Upper lobe of left lung (tissue), 6 donors: ENCODE measurements at regions not wholly inside any gene's neighbourhood (a gene's known extent, or its start where the extent isn't known, plus 50 kb on each side); places are given as distances from the start of the nearest gene placed in this dataset.

Experiments
- ATAC-seq, 2 donors: fragments of 200-7000 bp; cut with Tn5 transposase; one replicate each; pipeline ENCODE4 v1.9.1; 2022; ENCODE audit warnings: mild to moderate bottlenecking in 2 of 2, moderate library complexity in 2 of 2; ENCODE audit not compliant: low FRiP score in 2 of 2
- DNase-seq, 2 donors: peaks; one replicate each; pipeline ENCODE4 v3.0.0-alpha.2; 2019 to 2020
- H3K27ac ChIP-seq, 4 donors: fragments of 200-600 bp; sonication (generic); one replicate each; pipeline ENCODE4 v1.5.1; 2016 to 2019
- H3K27me3 ChIP-seq, 4 donors: fragments of 200-600 bp; sonication (generic); one replicate each; pipeline ENCODE4 v1.5.1; 2017 to 2019
- H3K36me3 ChIP-seq, 4 donors: fragments of 200-600 bp; sonication (generic); one replicate each; pipeline ENCODE4 v1.5.1; 2016 to 2019
- H3K4me1 ChIP-seq, 4 donors: fragments of 200-600 bp; sonication (generic); one replicate each; pipeline ENCODE4 v1.5.1; 2018 to 2019
- H3K4me3 ChIP-seq, 4 donors: fragments of 200-600 bp; sonication (generic); one replicate each; pipeline ENCODE4 v1.5.1; 2017 to 2019; ENCODE audit warnings: mild to moderate bottlenecking in 2 of 4, moderate library complexity in 1 of 4
- H3K9me3 ChIP-seq, 4 donors: fragments of 200-600 bp; sonication (generic); one replicate each; pipeline ENCODE4 v1.5.1; 2018 to 2019
- CTCF ChIP-seq, 6 experiments: fragments of 450-650 bp in 4 of 6; fragments of 200-600 bp in 2 of 6; sonication (generic) in 2 of 6; IDR thresholded peaks; one replicate each; pipeline ENCODE4 v1.5.1; 2016 to 2019; ENCODE audit warnings: antibody characterized with exemption in 6 of 6
- EP300 ChIP-seq, 4 donors: sonication (generic); formaldehyde crosslinking; IDR thresholded peaks; one replicate each; pipeline ENCODE4 v1.5.1; 2017; ENCODE audit warnings: antibody characterized with exemption in 4 of 4, control low read depth in 2 of 4
- POLR2A ChIP-seq, 4 donors: fragments of 450-650 bp; IDR thresholded peaks; one replicate each; pipeline ENCODE4 v1.5.1; 2016 to 2017; ENCODE audit warnings: antibody characterized with exemption in 4 of 4, mild to moderate bottlenecking in 2 of 4
- POLR2AphosphoS5 ChIP-seq, 2 donors: sonication (generic); formaldehyde crosslinking; IDR thresholded peaks; one replicate each; pipeline ENCODE4 v1.5.1; 2017; ENCODE audit warnings: antibody characterized with exemption in 2 of 2
- WGBS, 2 donors: methylation state at CpG; one replicate each; pipeline ENCODE4 v1.1.5; 2017 to 2018; 5-methylcytosine and 5-hydroxymethylcytosine counted together
- donor health status: DM: no; HTN: no; CAD: no; lungs with moderate emphysema.
- donor health status: DM: no; HTN: yes; CAD: no; lungs with severe emphysema.

- DNase-seq (no peak), ATAC-seq (no peak)
- WGBS, 2 donors, result 65% methylated on average over 13 of the region's 13 CpGs
- Histone ChIP-seq H3K4me1 (no peaks in the 10 kb centered on the region), H3K36me3 (no peaks in the 10 kb centered on the region), H3K9me3 (peaks cover 0 to 4% (median 0%) of the 10 kb centered on the region in 4 donors), H3K27ac (no peak overlapping the region), H3K4me3 (no peak overlapping the region), H3K27me3 (no peaks in the 10 kb centered on the region)
- TF ChIP-seq POLR2AphosphoS5 (IDR thresholded peaks at IDR 0.05), result no peak
- TF ChIP-seq EP300 (IDR thresholded peaks at IDR 0.05), result no peak
- no peak for TF ChIP-seq CTCF (IDR thresholded peaks at IDR 0.05)
- TF ChIP-seq POLR2A (IDR thresholded peaks at IDR 0.05), result no peak
Observed at GRCh38 chr18:76771192-76771799, 51.1 kb upstream of the ZNF236 start.

DNA sequence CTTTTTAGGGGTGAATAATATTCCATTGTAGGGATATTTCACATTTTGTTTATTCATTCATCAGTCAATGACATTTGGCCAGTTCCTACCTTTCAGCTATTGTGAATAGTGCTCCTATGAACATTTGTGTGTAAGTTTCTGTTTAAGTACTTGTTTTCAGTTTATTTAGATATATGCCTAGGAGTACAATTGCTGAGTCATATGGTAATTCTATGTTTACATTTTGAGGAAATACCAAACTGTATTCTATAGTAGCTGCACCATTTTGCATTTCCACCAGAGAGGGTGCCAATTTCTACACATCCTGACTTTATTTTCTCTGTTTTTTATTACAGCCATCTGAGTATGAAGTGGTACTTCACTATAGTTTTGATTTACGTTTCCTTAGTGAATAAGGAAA is 54.4 kb upstream of the ZNF236 start:
- H3K4me3 ChIP-seq, result no peak overlapping the region
- no peak overlapping the region for H3K27ac ChIP-seq
- ATAC-seq (no peak), DNase-seq (no peak)
- WGBS, 2 donors, result 68 to 71% methylated on average over 1 of the region's 1 CpG
- peaks cover 0 to 4% (median 0%) of the 10 kb centered on the region in 4 donors for H3K9me3 ChIP-seq
- no peaks in the 10 kb centered on the region for H3K27me3 ChIP-seq
- no peaks in the 10 kb centered on the region for H3K36me3 ChIP-seq
- no peaks in the 10 kb centered on the region for H3K4me1 ChIP-seq
- TF ChIP-seq POLR2A (IDR thresholded peaks at IDR 0.05), result no peak
- no peak for TF ChIP-seq CTCF (IDR thresholded peaks at IDR 0.05)
- no peak for TF ChIP-seq EP300 (IDR thresholded peaks at IDR 0.05)
- no peak for TF ChIP-seq POLR2AphosphoS5 (IDR thresholded peaks at IDR 0.05)

- no peak overlapping the region for H3K27ac ChIP-seq
- H3K4me1 ChIP-seq, result no peaks in the 10 kb centered on the region
- ATAC-seq, result peak in 1 of 2 donors; percentile 37
- DNase-seq, result no peak
- TF ChIP-seq POLR2AphosphoS5 (IDR thresholded peaks at IDR 0.05) (no peak), EP300 (IDR thresholded peaks at IDR 0.05) (no peak), CTCF (IDR thresholded peaks at IDR 0.05) (no peak), POLR2A (IDR thresholded peaks at IDR 0.05) (no peak)
- H3K9me3 ChIP-seq, result peaks cover 0 to 4% (median 0%) of the 10 kb centered on the region in 4 donors
- WGBS, 2 donors, result 88% methylated on average over 7 of the region's 7 CpGs
- no peaks in the 10 kb centered on the region for H3K27me3 ChIP-seq
- no peaks in the 10 kb centered on the region for H3K36me3 ChIP-seq
- H3K4me3 ChIP-seq, result no peak overlapping the region
Observed at GRCh38 chr18:76766429-76766828, 55.9 kb upstream of the ZNF236 start.

DNA sequence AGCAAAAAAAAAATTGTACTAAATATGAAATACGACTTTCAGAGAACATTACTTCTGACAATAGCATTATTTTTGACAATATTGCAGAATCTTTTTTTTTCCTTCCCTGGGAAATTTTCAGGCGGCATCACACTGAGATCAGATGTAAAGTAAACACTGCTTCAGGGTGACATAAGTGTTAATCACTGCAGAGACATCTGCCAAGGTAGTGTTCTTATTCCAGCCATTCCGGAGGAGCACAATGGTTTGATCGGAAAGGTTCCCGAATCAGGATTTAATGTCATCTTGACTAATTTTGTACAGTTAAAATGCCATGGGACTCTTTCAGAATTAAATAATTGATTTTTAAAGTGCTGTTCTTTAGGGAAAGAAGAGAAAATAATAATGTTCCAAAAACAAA is 56.7 kb upstream of the ZNF236 start:
- TF ChIP-seq CTCF (IDR thresholded peaks at IDR 0.05) (no peak), POLR2A (IDR thresholded peaks at IDR 0.05) (no peak), EP300 (IDR thresholded peaks at IDR 0.05) (no peak), POLR2AphosphoS5 (IDR thresholded peaks at IDR 0.05) (no peak)
- WGBS, 2 donors, result 76 to 90% methylated on average over 5 of the region's 5 CpGs

DNA sequence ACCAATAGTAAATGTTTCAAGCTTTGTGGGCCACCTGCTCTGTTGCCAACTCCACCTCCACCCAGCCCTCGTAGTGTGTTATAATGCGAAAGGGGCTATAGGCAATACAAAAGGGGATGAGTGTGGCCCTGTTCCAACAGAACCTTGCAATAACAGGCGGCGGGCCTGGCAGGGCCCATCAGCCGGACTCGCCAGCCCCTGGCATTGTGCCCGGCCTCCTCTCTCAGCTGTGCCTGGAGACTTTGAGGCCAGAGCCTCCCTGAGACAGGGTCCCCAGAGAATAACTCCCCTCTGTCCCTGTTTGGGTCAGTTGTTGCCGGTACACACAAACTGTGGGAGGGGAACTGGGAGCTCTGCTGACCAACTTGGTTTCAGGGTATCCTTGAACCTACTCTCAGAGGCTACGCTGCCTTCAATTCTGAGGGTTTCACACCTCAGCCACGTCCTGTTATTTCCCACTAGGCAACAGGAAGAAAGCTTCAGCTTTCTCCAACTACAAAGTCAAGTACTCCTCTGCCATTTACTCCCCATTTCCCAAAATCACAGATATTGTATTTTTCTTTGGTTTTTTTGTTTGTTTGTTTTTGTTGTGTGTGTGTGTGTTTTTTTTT is 58.0 kb upstream of the ZNF236 start:
- H3K27me3 ChIP-seq, result no peaks in the 10 kb centered on the region
- WGBS, 2 donors, result 79 to 80% methylated on average over 10 of the region's 10 CpGs
- no peak overlapping the region for H3K27ac ChIP-seq
- no peak for TF ChIP-seq CTCF (IDR thresholded peaks at IDR 0.05)
- TF ChIP-seq POLR2AphosphoS5 (IDR thresholded peaks at IDR 0.05), result no peak
- H3K9me3 ChIP-seq, result peaks cover 0 to 4% (median 0%) of the 10 kb centered on the region in 4 donors
- DNase-seq (peak in 1 of 2 donors; percentile 61), ATAC-seq (no peak)
- H3K4me1 ChIP-seq, result no peaks in the 10 kb centered on the region
- H3K4me3 ChIP-seq, result no peak overlapping the region
- H3K36me3 ChIP-seq, result no peaks in the 10 kb centered on the region

More for the DNA sequence above, 56.7 kb upstream of the ZNF236 start:
- no peak overlapping the region for H3K4me3 ChIP-seq
- no peaks in the 10 kb centered on the region for H3K27me3 ChIP-seq
- no peaks in the 10 kb centered on the region for H3K4me1 ChIP-seq
- peaks cover 0 to 4% (median 0%) of the 10 kb centered on the region in 4 donors for H3K9me3 ChIP-seq
- no peak for DNase-seq
- no peaks in the 10 kb centered on the region for H3K36me3 ChIP-seq
- ATAC-seq, result no peak
- no peak overlapping the region for H3K27ac ChIP-seq
